Skeletal muscle tissue (tissue), 3 donors: ENCODE measurements at regions not wholly inside any gene's neighbourhood (a gene's known extent, or its start where the extent isn't known, plus 50 kb on each side); places are given as distances from the start of the nearest gene placed in this dataset.

Source experiments
- H3K27ac ChIP-seq: one replicate; pipeline ENCODE4 v1.7.0; 2013; ENCODE audit warnings: mild to moderate bottlenecking, low read depth, low read length, inconsistent platforms
- H3K27me3 ChIP-seq, 3 donors: one replicate each; pipeline ENCODE4 v1.7.0; 2013; ENCODE audit warnings: low read length in 3 of 3; ENCODE audit not compliant: control insufficient read depth in 3 of 3, insufficient read depth in 3 of 3
- H3K36me3 ChIP-seq, 3 donors: one replicate each; pipeline ENCODE4 v1.7.0; 2013; ENCODE audit warnings: low read length in 3 of 3; ENCODE audit not compliant: control insufficient read depth in 3 of 3, insufficient read depth in 3 of 3
- H3K4me1 ChIP-seq, 3 donors: one replicate each; pipeline ENCODE4 v1.7.0; 2013; ENCODE audit warnings: low read length in 3 of 3, mild to moderate bottlenecking in 3 of 3; ENCODE audit not compliant: control insufficient read depth in 3 of 3, insufficient read depth in 3 of 3
- H3K4me3 ChIP-seq, 3 donors: one replicate each; pipeline ENCODE4 v1.7.0; 2013; ENCODE audit warnings: low read length in 3 of 3
- H3K9ac ChIP-seq, 3 donors: one replicate each; pipeline ENCODE4 v1.7.0; 2013; ENCODE audit warnings: low read length in 3 of 3, mild to moderate bottlenecking in 3 of 3, moderate library complexity in 2 of 3, low read depth in 1 of 3
- H3K9me3 ChIP-seq, 3 donors: one replicate each; pipeline ENCODE4 v1.7.0; 2013; ENCODE audit warnings: low read length in 3 of 3; ENCODE audit not compliant: control insufficient read depth in 3 of 3
- donor health status: Osteomylitis.

DNA sequence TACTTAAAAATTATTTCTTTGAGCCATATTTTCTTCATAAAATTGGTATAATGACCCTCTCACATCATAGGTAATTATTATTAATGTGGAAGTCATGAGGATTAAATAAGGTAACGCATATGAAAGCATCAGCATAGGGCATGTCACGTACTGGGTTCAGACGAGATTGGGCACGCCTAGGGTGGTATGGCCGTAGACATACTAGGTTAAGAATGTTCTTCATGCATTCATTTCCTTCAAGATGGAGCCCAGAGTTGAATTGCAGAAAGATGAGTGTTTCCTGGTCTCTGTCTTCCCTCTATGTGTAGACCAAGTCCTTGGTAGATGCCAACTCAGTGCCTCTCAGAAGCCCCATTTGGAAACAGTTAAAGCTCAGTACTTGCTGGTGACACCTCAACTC lies 174.1 kb upstream of the CLINT1 start:
- no peaks in the 10 kb centered on the region for H3K9me3 ChIP-seq
- no peak overlapping the region for H3K27ac ChIP-seq
- H3K9ac ChIP-seq = no peak overlapping the region
- no peaks in the 10 kb centered on the region for H3K36me3 ChIP-seq
- H3K4me1 ChIP-seq = no peaks in the 10 kb centered on the region
- no peak overlapping the region for H3K4me3 ChIP-seq
- H3K27me3 ChIP-seq = no peaks in the 10 kb centered on the region

DNA sequence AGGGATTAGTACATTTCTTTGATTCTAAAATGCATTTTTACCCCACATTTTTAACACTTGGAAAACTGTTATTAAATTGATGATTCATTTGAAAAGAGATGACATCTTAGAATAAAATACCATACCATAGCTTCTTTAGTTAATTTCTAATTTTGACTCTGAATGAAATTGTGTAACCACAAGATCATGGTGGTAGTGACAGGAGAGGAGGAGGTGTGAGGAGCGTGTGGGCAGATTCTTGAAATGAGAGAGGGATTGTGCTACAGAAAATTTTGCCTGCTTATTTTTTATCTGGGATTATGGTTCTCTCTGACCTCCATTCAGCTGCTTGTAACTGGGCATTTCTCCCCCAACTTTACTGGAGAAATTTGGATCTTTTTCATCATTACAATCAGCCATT lies 173.3 kb upstream of the CLINT1 start:
- no peaks in the 10 kb centered on the region for H3K36me3 ChIP-seq
- no peaks in the 10 kb centered on the region for H3K27me3 ChIP-seq
- H3K27ac ChIP-seq = no peak overlapping the region
- no peak overlapping the region for H3K4me3 ChIP-seq
- H3K9me3 ChIP-seq = no peaks in the 10 kb centered on the region
- H3K4me1 ChIP-seq = no peaks in the 10 kb centered on the region
- no peak overlapping the region for H3K9ac ChIP-seq

DNA sequence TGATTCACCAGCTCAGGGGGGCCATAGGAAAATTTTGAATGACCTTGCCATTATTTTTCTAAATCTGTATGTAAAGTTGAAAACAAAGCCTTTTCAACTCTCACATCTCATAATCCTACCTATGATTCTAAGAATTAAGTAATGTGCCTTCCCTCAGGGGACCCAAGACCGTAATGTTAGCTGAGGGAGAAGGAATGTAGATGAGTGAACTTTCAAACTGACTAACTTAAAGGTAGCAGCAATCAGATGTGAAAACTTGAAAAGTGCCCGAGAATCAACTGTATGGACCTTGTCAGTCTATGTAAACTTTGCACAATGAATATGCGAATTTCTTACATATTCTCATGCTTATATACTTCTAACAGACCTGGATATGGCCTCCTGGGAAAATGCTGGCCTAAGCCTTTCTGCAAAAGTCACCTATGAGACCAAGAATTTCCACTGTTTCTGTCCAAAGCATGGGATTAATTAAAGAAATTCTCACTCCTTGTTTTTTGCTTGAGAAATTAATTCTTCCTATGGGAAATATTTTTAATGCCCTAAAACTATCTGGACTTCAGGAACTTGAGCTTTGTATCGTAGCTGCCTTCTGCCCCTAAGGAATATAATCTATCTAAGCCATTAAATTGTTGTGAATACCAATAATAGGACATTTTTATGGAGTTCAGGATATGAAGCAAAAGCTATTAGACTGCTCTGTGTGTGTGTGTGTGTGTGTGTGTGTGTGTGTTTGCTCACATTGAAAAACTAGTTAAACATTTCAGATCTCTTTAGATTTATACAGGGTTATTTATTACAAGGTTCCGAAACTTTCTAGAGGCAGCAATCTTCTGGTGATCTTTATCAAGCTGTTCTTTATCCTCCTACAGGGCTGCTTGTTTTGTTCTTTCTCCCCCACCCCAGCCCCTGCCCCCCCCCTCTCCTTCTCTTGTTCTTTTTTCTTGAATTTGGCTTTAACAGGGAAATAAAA lies 169.1 kb upstream of the CLINT1 start:
- peaks cover 0 to 3% (median 0%) of the 10 kb centered on the region in 3 donors for H3K27me3 ChIP-seq
- no peak overlapping the region for H3K4me3 ChIP-seq
- H3K9ac ChIP-seq = no peak overlapping the region
- no peak overlapping the region for H3K27ac ChIP-seq
- no peaks in the 10 kb centered on the region for H3K9me3 ChIP-seq
- H3K36me3 ChIP-seq = no peaks in the 10 kb centered on the region
- no peaks in the 10 kb centered on the region for H3K4me1 ChIP-seq

DNA sequence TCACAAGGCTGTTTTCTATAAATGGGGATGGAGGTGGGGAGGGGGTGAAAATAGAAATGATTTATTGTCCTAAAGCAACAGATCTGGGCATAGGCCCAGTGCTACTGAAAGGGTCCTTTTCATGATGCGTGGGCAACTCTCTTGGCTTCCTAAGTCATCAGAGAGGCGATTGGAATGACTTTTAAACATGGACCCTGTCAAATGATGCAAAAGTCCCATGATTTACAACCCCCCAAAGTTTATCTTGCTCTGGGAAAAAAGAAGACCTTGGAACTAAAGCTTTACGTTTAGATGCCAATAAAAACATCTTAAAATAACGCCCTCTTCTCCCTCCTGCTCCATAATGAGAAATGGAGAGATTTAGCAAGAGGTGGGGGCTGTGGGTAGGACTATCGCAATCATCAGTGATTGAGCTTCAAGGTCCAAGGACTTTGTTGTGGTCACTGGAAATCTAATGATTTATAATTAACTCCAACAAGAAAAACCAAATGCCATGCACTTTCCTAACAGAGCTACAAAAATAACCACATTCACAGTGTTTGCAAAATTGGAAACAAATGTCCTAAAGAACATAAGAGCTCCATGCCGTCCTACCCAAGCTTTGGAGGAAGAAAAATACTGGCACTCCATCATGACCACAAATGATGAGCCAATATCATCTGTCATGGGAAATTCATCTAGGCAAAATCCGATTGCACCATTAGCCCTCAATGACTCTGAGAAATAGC lies 167.5 kb upstream of the CLINT1 start:
- no peaks in the 10 kb centered on the region for H3K36me3 ChIP-seq

DNA sequence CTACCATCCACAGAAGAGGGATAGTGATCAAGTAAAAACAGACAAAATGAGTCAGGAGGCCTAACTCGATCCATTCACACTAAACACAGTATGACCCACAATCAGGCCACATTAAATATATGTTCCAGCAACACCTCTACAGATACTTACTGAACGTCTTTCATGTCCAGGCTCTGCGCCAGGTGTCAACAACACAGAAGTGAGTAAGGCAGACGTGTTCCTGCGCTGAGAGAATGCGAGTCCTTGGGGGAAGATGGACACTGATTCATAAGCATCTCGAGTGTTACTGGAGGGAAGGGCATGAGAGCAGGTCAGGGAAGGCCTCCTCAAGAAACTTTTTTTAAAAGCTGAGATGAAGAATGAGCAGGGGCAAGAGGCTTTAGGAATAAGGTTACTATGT lies 164.3 kb upstream of the CLINT1 start:
- Histone ChIP-seq H3K27me3 (peaks cover 0 to 7% (median 0%) of the 10 kb centered on the region in 3 donors), H3K4me1 (no peaks in the 10 kb centered on the region), H3K9me3 (no peaks in the 10 kb centered on the region), H3K4me3 (no peak overlapping the region), H3K9ac (no peak overlapping the region), H3K36me3 (no peaks in the 10 kb centered on the region), H3K27ac (no peak overlapping the region)

More for the DNA sequence above, 167.5 kb upstream of the CLINT1 start:
- peaks cover 0 to 3% (median 0%) of the 10 kb centered on the region in 3 donors for H3K27me3 ChIP-seq
- H3K27ac ChIP-seq = no peak overlapping the region
- H3K9me3 ChIP-seq = no peaks in the 10 kb centered on the region
- H3K9ac ChIP-seq = no peak overlapping the region
- no peaks in the 10 kb centered on the region for H3K4me1 ChIP-seq
- H3K4me3 ChIP-seq = no peak overlapping the region

DNA sequence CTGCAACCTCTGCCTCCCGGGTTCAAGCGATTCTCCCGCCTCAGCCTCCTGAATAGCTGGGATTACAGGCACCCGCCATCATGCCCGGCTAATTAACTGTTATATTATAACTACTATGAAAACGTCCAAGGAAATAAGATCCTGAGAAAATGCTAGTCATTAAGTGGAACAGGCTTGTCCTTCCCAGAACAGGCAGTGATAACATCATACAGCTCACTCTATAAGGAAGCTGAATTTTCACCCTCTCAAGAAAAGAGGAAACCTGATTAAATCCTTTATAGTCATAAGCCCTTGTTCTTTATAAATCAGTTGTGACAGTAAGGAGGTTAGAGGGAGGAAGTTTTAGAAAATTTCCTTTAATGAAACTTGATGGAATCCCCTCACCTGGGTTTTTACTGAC lies 163.9 kb upstream of the CLINT1 start:
- Histone ChIP-seq H3K4me1 (no peaks in the 10 kb centered on the region), H3K4me3 (no peak overlapping the region), H3K9ac (no peak overlapping the region), H3K27me3 (peaks cover 0 to 7% (median 0%) of the 10 kb centered on the region in 3 donors), H3K27ac (no peak overlapping the region), H3K9me3 (no peaks in the 10 kb centered on the region), H3K36me3 (no peaks in the 10 kb centered on the region)

DNA sequence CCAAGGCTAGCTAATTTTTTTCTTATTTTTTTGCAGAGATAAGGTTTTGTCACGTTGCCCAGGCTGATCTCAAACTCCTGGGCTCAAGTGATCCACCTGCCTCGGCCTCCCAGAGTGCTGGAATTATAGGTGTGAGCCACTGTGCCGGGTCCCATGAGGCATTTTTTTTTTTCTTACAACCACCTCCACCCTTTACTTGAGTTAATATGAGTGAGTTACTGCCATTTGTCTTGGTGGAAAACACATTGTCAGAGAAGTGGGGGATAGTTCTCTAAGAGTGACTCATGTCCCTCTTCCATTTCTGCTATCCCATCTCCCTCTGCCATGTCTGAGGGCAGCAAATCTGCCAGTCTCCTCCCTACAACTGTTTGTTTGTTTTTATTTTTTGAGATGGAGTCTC lies 163.4 kb upstream of the CLINT1 start:
- H3K27ac ChIP-seq = no peak overlapping the region
- no peaks in the 10 kb centered on the region for H3K4me1 ChIP-seq
- H3K36me3 ChIP-seq = no peaks in the 10 kb centered on the region
- peaks cover 0 to 7% (median 0%) of the 10 kb centered on the region in 3 donors for H3K27me3 ChIP-seq
- no peak overlapping the region for H3K4me3 ChIP-seq
- no peaks in the 10 kb centered on the region for H3K9me3 ChIP-seq
- H3K9ac ChIP-seq = no peak overlapping the region

DNA sequence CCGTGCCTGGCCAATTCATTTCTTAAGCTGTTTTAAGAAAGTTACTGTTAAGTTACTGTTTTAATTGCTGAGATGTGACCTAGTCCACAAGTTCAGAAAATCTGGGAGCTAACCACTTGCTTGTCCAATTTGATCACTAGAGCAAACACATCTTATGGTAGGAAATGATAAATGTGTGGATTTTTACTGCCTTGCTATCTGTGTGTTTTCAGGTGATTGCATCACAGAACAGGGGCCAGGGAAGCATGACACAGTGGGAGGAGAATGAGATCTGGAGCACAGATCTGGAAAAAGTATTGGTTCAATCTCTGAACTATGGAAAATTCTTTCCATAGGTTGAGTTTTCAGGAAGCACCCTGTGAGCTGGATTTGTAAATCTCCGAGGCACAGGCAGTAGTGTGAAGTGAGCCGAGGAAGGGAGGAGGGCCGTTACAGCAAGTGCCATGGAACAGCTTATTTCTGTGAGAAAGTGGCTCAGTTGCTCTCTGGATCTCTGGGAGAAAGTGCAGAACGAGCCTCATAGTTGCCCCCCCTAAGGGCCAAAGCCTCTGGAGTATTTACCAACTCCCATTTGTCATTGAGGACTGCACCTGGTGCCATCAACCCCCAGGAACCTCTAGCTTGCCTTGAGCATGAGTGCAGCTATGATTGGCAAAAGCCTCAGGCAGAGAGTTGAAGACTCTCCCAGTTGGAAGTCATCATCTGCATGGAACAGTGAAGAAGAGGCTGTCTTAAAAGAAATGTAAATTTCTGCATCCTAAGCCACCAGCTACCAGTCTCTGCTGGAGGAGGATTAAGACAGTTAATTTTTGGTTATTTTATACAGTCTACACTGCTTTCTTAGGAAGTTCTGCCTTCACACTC lies 161.8 kb upstream of the CLINT1 start:
- Histone ChIP-seq H3K4me3 (no peak overlapping the region), H3K9ac (no peak overlapping the region), H3K9me3 (no peaks in the 10 kb centered on the region), H3K4me1 (peaks cover 0 to 2% (median 0%) of the 10 kb centered on the region in 3 donors), H3K27ac (no peak overlapping the region), H3K27me3 (peaks cover 0 to 7% (median 0%) of the 10 kb centered on the region in 3 donors), H3K36me3 (no peaks in the 10 kb centered on the region)

DNA sequence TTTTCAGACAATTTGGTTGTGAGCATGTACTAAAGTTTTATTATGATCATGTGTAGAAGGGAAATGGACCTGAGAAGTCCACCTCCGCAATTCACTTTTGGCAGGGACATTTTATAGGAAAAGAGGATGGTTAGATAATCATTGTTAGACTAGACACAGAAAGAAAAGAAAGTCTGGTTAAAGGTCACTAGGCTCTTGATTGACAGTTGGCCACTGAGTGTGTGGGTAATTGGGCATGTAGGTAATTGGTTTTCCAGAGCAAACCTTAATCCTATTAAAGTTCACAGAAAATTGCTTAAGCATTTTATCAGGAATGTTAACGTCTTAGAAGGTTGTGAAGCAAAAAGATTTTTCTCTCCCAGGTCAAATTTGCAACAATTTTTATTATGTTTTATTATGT lies 158.5 kb upstream of the CLINT1 start:
- Histone ChIP-seq H3K27ac (no peak overlapping the region), H3K27me3 (peaks cover 0 to 4% (median 0%) of the 10 kb centered on the region in 3 donors), H3K9ac (no peak overlapping the region), H3K4me3 (no peak overlapping the region), H3K9me3 (no peaks in the 10 kb centered on the region), H3K36me3 (no peaks in the 10 kb centered on the region), H3K4me1 (peaks cover 0 to 2% (median 0%) of the 10 kb centered on the region in 3 donors)
